ENCODE measurements at regions not wholly inside any gene's neighbourhood (a gene's known extent, or its start where the extent isn't known, plus 50 kb on each side); places are given as distances from the start of the nearest gene placed in this dataset.

GRCh38 chr11:70834984-70835560 is 417.3 kb downstream of the SHANK2 start:
- TF ChIP-seq, protein P1, sequence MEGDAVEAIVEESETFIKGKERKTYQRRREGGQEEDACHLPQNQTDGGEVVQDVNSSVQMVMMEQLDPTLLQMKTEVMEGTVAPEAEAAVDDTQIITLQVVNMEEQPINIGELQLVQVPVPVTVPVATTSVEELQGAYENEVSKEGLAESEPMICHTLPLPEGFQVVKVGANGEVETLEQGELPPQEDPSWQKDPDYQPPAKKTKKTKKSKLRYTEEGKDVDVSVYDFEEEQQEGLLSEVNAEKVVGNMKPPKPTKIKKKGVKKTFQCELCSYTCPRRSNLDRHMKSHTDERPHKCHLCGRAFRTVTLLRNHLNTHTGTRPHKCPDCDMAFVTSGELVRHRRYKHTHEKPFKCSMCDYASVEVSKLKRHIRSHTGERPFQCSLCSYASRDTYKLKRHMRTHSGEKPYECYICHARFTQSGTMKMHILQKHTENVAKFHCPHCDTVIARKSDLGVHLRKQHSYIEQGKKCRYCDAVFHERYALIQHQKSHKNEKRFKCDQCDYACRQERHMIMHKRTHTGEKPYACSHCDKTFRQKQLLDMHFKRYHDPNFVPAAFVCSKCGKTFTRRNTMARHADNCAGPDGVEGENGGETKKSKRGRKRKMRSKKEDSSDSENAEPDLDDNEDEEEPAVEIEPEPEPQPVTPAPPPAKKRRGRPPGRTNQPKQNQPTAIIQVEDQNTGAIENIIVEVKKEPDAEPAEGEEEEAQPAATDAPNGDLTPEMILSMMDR (IDR thresholded peaks at IDR 0.05), result no peak
- TF ChIP-seq USF2 (IDR thresholded peaks at IDR 0.05; ENCODE audit: borderline replicate concordance, low read depth, low read length) (no peak), TCF12 (IDR thresholded peaks at IDR 0.05) (no peak), EP300 (IDR thresholded peaks at IDR 0.05; ENCODE audit: borderline replicate concordance in 1 of 2, low read depth in 1 of 2, low read length in 1 of 2) (no peak), EZH2phosphoT487 (IDR thresholded peaks at IDR 0.05; ENCODE audit: borderline replicate concordance, low read depth) (no peak), JUND (IDR thresholded peaks at IDR 0.05) (no peak), POLR2AphosphoS5 (IDR thresholded peaks at IDR 0.05; ENCODE audit: low read depth, low read length) (no peak), TAF1 (IDR thresholded peaks at IDR 0.05; ENCODE audit: borderline replicate concordance, low read depth, low read length) (no peak), FOXJ3 (CRISPR knock-in tag; IDR thresholded peaks at IDR 0.05) (no peak), MXI1 (IDR thresholded peaks at IDR 0.05; ENCODE audit: low read depth, low read length) (no peak), USF1 (IDR thresholded peaks at IDR 0.05; ENCODE audit: borderline replicate concordance, low read depth) (no peak), RCOR1 (IDR thresholded peaks at IDR 0.05; ENCODE audit: low read length) (no peak)
- TF ChIP-seq, protein P2, sequence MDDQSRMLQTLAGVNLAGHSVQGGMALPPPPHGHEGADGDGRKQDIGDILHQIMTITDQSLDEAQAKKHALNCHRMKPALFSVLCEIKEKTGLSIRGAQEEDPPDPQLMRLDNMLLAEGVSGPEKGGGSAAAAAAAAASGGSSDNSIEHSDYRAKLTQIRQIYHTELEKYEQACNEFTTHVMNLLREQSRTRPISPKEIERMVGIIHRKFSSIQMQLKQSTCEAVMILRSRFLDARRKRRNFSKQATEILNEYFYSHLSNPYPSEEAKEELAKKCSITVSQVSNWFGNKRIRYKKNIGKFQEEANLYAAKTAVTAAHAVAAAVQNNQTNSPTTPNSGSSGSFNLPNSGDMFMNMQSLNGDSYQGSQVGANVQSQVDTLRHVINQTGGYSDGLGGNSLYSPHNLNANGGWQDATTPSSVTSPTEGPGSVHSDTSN (IDR thresholded peaks at IDR 0.05), result no peak
- TF ChIP-seq, protein P3, sequence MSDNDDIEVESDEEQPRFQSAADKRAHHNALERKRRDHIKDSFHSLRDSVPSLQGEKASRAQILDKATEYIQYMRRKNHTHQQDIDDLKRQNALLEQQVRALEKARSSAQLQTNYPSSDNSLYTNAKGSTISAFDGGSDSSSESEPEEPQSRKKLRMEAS (IDR thresholded peaks at IDR 0.05; ENCODE audit: low read depth), result no peak

All from SK-N-SH (cell line).